ENCODE measurements at regions not wholly inside any gene's neighbourhood (a gene's known extent, or its start where the extent isn't known, plus 50 kb on each side); places are given as distances from the start of the nearest gene placed in this dataset.
"Not testable (repeated sequence)": the region's sequence is repeated elsewhere in the genome, so short reads cannot be mapped to it uniquely, and the experiment has no call there.

DNA sequence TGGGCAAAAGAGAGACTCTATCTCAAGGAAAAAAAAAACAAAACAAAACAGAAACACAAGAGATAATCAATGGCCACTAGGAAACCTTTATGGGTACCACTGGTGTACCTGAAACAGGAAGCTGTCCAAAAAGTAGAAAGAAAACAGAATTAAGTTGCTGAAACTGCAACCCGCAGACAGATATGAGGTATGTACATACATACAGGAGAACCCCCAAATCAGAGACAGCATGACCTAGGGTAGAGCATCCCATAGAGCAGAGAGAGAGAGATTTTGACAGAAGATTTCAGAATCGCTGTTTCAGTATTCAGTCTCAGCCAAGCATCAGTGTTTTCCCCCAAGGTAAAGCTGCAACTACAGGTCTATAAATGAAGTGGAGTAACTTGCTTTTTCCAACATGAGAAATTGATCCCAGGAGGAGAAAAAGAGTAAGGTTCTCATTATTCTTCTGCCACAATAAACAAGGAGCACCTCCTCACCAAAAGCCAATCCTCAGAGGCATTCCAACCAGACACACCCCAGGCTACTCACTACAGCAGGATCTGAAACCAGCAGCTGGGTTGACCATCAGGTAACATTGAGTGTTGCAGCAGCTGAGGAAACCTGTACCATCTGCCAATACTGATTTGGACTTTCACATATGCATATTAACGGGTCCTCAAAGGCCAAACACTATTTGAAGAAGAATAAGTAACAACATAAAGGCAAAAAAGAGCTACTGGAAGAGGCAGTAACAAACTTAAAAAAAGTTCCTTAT, 630.0 kb downstream of the TAF11L14 start:
- H3K4me3 ChIP-seq (replicated peaks; ENCODE audit: low read depth, low read length): no peak overlapping the region
- TF ChIP-seq, protein P1, sequence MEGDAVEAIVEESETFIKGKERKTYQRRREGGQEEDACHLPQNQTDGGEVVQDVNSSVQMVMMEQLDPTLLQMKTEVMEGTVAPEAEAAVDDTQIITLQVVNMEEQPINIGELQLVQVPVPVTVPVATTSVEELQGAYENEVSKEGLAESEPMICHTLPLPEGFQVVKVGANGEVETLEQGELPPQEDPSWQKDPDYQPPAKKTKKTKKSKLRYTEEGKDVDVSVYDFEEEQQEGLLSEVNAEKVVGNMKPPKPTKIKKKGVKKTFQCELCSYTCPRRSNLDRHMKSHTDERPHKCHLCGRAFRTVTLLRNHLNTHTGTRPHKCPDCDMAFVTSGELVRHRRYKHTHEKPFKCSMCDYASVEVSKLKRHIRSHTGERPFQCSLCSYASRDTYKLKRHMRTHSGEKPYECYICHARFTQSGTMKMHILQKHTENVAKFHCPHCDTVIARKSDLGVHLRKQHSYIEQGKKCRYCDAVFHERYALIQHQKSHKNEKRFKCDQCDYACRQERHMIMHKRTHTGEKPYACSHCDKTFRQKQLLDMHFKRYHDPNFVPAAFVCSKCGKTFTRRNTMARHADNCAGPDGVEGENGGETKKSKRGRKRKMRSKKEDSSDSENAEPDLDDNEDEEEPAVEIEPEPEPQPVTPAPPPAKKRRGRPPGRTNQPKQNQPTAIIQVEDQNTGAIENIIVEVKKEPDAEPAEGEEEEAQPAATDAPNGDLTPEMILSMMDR (IDR thresholded peaks at IDR 0.05; ENCODE audit: low read depth, low read length, missing control alignments): no peak
- DNase-seq (ENCODE audit: extremely low read depth, low read depth): no peak

GRCh38 chr5:18270635-18271338, 636.5 kb downstream of the TAF11L14 start:
- no peak for DNase-seq (ENCODE audit: extremely low read depth, low read depth)
- H3K4me3 ChIP-seq (replicated peaks; ENCODE audit: low read depth, low read length): no peak overlapping the region
- TF ChIP-seq, protein P1 (IDR thresholded peaks at IDR 0.05; ENCODE audit: low read depth, low read length, missing control alignments): no peak

DNA sequence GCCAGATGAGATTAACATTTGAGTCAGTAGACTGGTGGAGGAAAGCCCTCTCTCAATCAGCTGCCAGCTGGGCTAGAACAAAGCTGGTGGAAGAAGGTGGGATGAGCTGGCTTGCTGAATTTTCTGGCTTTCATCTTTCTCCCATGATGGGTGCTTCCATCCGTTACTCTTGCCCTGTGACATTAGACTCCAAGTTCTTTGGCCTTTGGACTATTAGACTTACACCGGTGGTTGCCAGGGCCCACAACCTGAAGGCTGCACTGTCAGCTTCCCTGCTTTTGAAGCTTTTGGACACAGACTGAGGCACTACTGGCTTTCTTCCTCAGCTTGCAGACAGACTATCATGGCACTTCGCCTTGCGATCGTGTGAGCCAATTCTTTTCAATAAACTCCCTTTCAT, 642.7 kb downstream of the TAF11L14 start:
- no peak overlapping the region for H3K4me3 ChIP-seq (replicated peaks; ENCODE audit: low read depth, low read length)
- no peak for DNase-seq (ENCODE audit: extremely low read depth, low read depth)
- TF ChIP-seq, protein P1 (IDR thresholded peaks at IDR 0.05; ENCODE audit: low read depth, low read length, missing control alignments): no peak

- TF ChIP-seq, protein P1 (IDR thresholded peaks at IDR 0.05; ENCODE audit: low read depth, low read length, missing control alignments): peak; percentile 32
- DNase-seq (ENCODE audit: extremely low read depth, low read depth): peak; percentile 10
- H3K4me3 ChIP-seq (replicated peaks; ENCODE audit: low read depth, low read length): no peak overlapping the region
Measured at GRCh38 chr5:18281947-18282581, 647.8 kb downstream of the TAF11L14 start.

DNA sequence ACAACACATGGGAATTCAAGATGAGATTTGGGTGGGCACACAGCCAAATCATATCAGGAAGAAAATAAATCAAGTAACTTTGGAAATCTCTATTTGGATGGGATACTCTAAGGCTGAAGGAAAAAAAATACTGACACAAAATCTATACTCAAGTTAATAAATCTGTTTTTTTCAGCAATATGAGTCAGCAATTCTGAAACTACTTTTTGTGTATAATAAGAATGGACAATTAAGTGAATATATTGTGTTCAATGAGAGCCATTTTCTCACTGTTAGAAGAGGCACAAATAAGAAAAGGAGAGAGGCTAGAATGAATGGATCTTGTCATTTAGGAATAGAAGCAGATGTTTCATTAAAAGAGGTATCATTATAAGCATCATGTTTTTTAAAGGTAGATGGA, 651.0 kb downstream of the TAF11L14 start:
- H3K4me3 ChIP-seq (replicated peaks; ENCODE audit: low read depth, low read length): no peak overlapping the region
- TF ChIP-seq, protein P1 (IDR thresholded peaks at IDR 0.05; ENCODE audit: low read depth, low read length, missing control alignments): no peak
- no peak for DNase-seq (ENCODE audit: extremely low read depth, low read depth)

- H3K4me3 ChIP-seq (replicated peaks; ENCODE audit: low read depth, low read length): no peak overlapping the region
- no peak for DNase-seq (ENCODE audit: extremely low read depth, low read depth)
- TF ChIP-seq, protein P1 (IDR thresholded peaks at IDR 0.05; ENCODE audit: low read depth, low read length, missing control alignments): no peak
Measured at GRCh38 chr5:18292146-18292545, 657.9 kb downstream of the TAF11L14 start.

GRCh38 chr5:18295696-18296095, 661.4 kb downstream of the TAF11L14 start:
- not testable (repeated sequence) for DNase-seq (ENCODE audit: extremely low read depth, low read depth); H3K4me3 ChIP-seq (replicated peaks; ENCODE audit: low read depth, low read length)

All from HFF-Myc (cell line).